CD14-positive monocyte (primary cell): ENCODE measurements at regions not wholly inside any gene's neighbourhood (a gene's known extent, or its start where the extent isn't known, plus 50 kb on each side); places are given as distances from the start of the nearest gene placed in this dataset.

Source experiments
- DNase-seq, 3 donors: peaks; one replicate each; pipeline ENCODE4 v3.0.0-alpha.2; 2011 to 2022
- H2AFZ ChIP-seq: 2 replicates; pipeline ENCODE4 v1.6.0; 2012; ENCODE audit warnings: mild to moderate bottlenecking, low read depth, low read length, inconsistent platforms; ENCODE audit not compliant: insufficient read depth, poor library complexity, severe bottlenecking
- H3K27ac ChIP-seq, 2 donors: 1 replicate in 1 of 2; 2 replicates in 1 of 2; pipeline ENCODE4 v1.5.1; 2012 to 2013; ENCODE audit warnings: low read length in 2 of 2, control low read depth in 1 of 2, inconsistent platforms in 1 of 2, low read depth in 1 of 2, mild to moderate bottlenecking in 1 of 2
- H3K27me3 ChIP-seq, 2 donors: one replicate each; pipeline versions ENCODE4 v1.6.0 to v1.6.1; 2011 to 2013; ENCODE audit warnings: low read length in 2 of 2; ENCODE audit not compliant: control insufficient read depth in 2 of 2, insufficient read depth in 2 of 2
- H3K36me3 ChIP-seq, 2 donors: replicated peaks in 1 of 2; 1 replicate in 1 of 2; 2 replicates in 1 of 2; pipeline versions ENCODE4 v1.5.1 to v1.6.1; 2012 to 2013; ENCODE audit warnings: low read length in 2 of 2, control low read depth in 1 of 2, inconsistent platforms in 1 of 2, mild to moderate bottlenecking in 1 of 2; ENCODE audit not compliant: insufficient read depth in 2 of 2, control insufficient read depth in 1 of 2
- H3K4me1 ChIP-seq, 2 donors: 1 replicate in 1 of 2; 2 replicates in 1 of 2; pipeline versions ENCODE4 v1.5.1 to v1.6.1; 2012 to 2013; ENCODE audit warnings: low read length in 2 of 2, control low read depth in 1 of 2, inconsistent platforms in 1 of 2, mild to moderate bottlenecking in 1 of 2, moderate library complexity in 1 of 2; ENCODE audit not compliant: insufficient read depth in 2 of 2, control insufficient read depth in 1 of 2
- H3K4me2 ChIP-seq: replicated peaks from 2 replicates; pipeline ENCODE3; 2012; ENCODE audit warnings: low read length, moderate library complexity, mild to moderate bottlenecking; ENCODE audit not compliant: poor library complexity, severe bottlenecking; ENCODE audit errors: extremely low read depth
- H3K4me3 ChIP-seq, 3 experiments: fragments of 200-600 bp in 1 of 3; sonication (generic) in 1 of 3; replicated peaks in 1 of 3; 1 replicate in 2 of 3; 2 replicates in 1 of 3; pipeline ENCODE4 v1.5.1; 2011 to 2013; ENCODE audit warnings: low read length in 3 of 3, mild to moderate bottlenecking in 3 of 3, control low read depth in 2 of 3, low read depth in 2 of 3, inconsistent platforms in 1 of 3, moderate library complexity in 1 of 3
- H3K79me2 ChIP-seq: 2 replicates; pipeline ENCODE4 v1.6.0; 2012; ENCODE audit warnings: mild to moderate bottlenecking, control low read depth, inconsistent platforms, low read length, moderate library complexity; ENCODE audit not compliant: insufficient read depth
- H3K9ac ChIP-seq: 2 replicates; pipeline ENCODE4 v1.6.0; 2017; ENCODE audit warnings: low read length, mild to moderate bottlenecking; ENCODE audit not compliant: insufficient read depth, poor library complexity, severe bottlenecking
- H3K9me3 ChIP-seq, 2 donors: replicated peaks in 1 of 2; 1 replicate in 1 of 2; 2 replicates in 1 of 2; pipeline versions ENCODE4 v1.5.1 to v1.6.1; 2012 to 2013; ENCODE audit warnings: low read length in 2 of 2, control low read depth in 1 of 2; ENCODE audit not compliant: control insufficient read depth in 1 of 2, insufficient read depth in 1 of 2
- H4K20me1 ChIP-seq: 2 replicates; pipeline ENCODE4 v1.6.0; 2012; ENCODE audit warnings: mild to moderate bottlenecking, low read length, control low read depth, moderate library complexity; ENCODE audit not compliant: insufficient read depth
- H3K27ac Mint-ChIP-seq, 7 donors: one replicate each; pipeline ENCODE4 v1.8.0; 2020; ENCODE audit warnings: mild to moderate bottlenecking in 7 of 7, mixed read lengths in 7 of 7, moderate library complexity in 6 of 7, inconsistent platforms in 2 of 7
- H3K27me3 Mint-ChIP-seq, 3 donors: one replicate each; pipeline ENCODE4 v1.8.0; 2021 to 2022; ENCODE audit warnings: low read depth in 3 of 3, mild to moderate bottlenecking in 3 of 3, mixed read lengths in 3 of 3, moderate library complexity in 3 of 3, inconsistent platforms in 1 of 3
- H3K36me3 Mint-ChIP-seq, 2 donors: one replicate each; pipeline ENCODE4 v1.8.0; 2020; ENCODE audit warnings: mixed read lengths in 2 of 2, inconsistent platforms in 1 of 2, mild to moderate bottlenecking in 1 of 2
- H3K4me1 Mint-ChIP-seq: one replicate; pipeline ENCODE4 v1.8.0; 2020; ENCODE audit warnings: mild to moderate bottlenecking, mixed read lengths
- H3K4me3 Mint-ChIP-seq, 2 donors: one replicate each; pipeline ENCODE4 v1.8.0; 2020; ENCODE audit warnings: mild to moderate bottlenecking in 2 of 2, mixed read lengths in 2 of 2, moderate library complexity in 1 of 2
- H3K9me3 Mint-ChIP-seq, 7 donors: one replicate each; pipeline ENCODE4 v1.8.0; 2020 to 2022; ENCODE audit warnings: mixed read lengths in 7 of 7, mild to moderate bottlenecking in 6 of 7, moderate library complexity in 6 of 7, inconsistent platforms in 2 of 7
- WGBS: methylation state at CpG from one replicate; pipeline ENCODE4 v1.1.5; 2013; ENCODE audit warnings: missing lambda C conversion rate; ENCODE audit not compliant: insufficient coverage; 5-methylcytosine and 5-hydroxymethylcytosine counted together
- intact Hi-C, 2 donors: fragments of 100-400 bp; cut with micrococcal nuclease; formaldehyde crosslinking; loops; one replicate each; pipeline versions ENCODE4 v1.15.0 to v1.15.1; 2023
- TF ChIP-seq, protein P1 (sequence below): fragments of 200-600 bp; IDR thresholded peaks from one replicate; pipeline ENCODE4 v1.8.0; 2022; ENCODE audit warnings: antibody characterized with exemption, mild to moderate bottlenecking

GRCh38 chr7:119123326-119123725, 898.8 kb downstream of the ANKRD7 start:
- no peak for DNase-seq
- WGBS: 93% methylated on average over 7 of the region's 8 CpGs
- TF ChIP-seq, protein P1, sequence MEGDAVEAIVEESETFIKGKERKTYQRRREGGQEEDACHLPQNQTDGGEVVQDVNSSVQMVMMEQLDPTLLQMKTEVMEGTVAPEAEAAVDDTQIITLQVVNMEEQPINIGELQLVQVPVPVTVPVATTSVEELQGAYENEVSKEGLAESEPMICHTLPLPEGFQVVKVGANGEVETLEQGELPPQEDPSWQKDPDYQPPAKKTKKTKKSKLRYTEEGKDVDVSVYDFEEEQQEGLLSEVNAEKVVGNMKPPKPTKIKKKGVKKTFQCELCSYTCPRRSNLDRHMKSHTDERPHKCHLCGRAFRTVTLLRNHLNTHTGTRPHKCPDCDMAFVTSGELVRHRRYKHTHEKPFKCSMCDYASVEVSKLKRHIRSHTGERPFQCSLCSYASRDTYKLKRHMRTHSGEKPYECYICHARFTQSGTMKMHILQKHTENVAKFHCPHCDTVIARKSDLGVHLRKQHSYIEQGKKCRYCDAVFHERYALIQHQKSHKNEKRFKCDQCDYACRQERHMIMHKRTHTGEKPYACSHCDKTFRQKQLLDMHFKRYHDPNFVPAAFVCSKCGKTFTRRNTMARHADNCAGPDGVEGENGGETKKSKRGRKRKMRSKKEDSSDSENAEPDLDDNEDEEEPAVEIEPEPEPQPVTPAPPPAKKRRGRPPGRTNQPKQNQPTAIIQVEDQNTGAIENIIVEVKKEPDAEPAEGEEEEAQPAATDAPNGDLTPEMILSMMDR: no peak

GRCh38 chr7:119127706-119128105, 903.2 kb downstream of the ANKRD7 start:
- H3K9me3 ChIP-seq: no peaks in the 10 kb centered on the region
- peaks cover 0 to 1% (median 0%) of the 10 kb centered on the region in 3 donors for H3K27me3 Mint-ChIP-seq
- no peak overlapping the region for H3K4me3 Mint-ChIP-seq
- H3K27ac ChIP-seq: no peak overlapping the region
- no peak for DNase-seq
- no peaks in the 10 kb centered on the region for H3K4me1 Mint-ChIP-seq
- TF ChIP-seq, protein P1: no peak
- intact Hi-C loops: no loop called here
- no peaks in the 10 kb centered on the region for H3K4me1 ChIP-seq
- H3K9me3 Mint-ChIP-seq: peaks cover 0 to 3% (median 0%) of the 10 kb centered on the region in 7 donors
- H3K4me3 ChIP-seq: no peak overlapping the region
- H3K79me2 ChIP-seq: no peaks in the 10 kb centered on the region
- H3K4me2 ChIP-seq: no peak overlapping the region
- no peaks in the 10 kb centered on the region for H3K36me3 ChIP-seq
- no peaks in the 10 kb centered on the region for H3K36me3 Mint-ChIP-seq
- no peak overlapping the region for H2AFZ ChIP-seq
- H3K27me3 ChIP-seq: no peaks in the 10 kb centered on the region
- H3K9ac ChIP-seq: no peak overlapping the region
- H3K27ac Mint-ChIP-seq: no peak overlapping the region
- no peaks in the 10 kb centered on the region for H4K20me1 ChIP-seq
- no CpG with 5 or more reads among the region's 3 CpGs for WGBS

More at GRCh38 chr7:119123326-119123725, 898.8 kb downstream of the ANKRD7 start:
- no peak overlapping the region for H3K4me2 ChIP-seq
- H3K9me3 Mint-ChIP-seq: peaks cover 0 to 3% (median 0%) of the 10 kb centered on the region in 7 donors
- H3K9ac ChIP-seq: no peak overlapping the region
- H3K4me1 ChIP-seq: no peaks in the 10 kb centered on the region
- no peak overlapping the region for H3K4me3 Mint-ChIP-seq
- no peaks in the 10 kb centered on the region for H4K20me1 ChIP-seq
- intact Hi-C loops: no loop called here
- H3K9me3 ChIP-seq: no peaks in the 10 kb centered on the region
- H3K27me3 ChIP-seq: no peaks in the 10 kb centered on the region
- H3K36me3 Mint-ChIP-seq: no peaks in the 10 kb centered on the region
- no peak overlapping the region for H3K27ac Mint-ChIP-seq
- H3K79me2 ChIP-seq: no peaks in the 10 kb centered on the region
- no peak overlapping the region for H3K27ac ChIP-seq
- no peaks in the 10 kb centered on the region for H3K36me3 ChIP-seq
- no peak overlapping the region for H2AFZ ChIP-seq
- peaks cover 0 to 1% (median 0%) of the 10 kb centered on the region in 3 donors for H3K27me3 Mint-ChIP-seq
- no peaks in the 10 kb centered on the region for H3K4me1 Mint-ChIP-seq
- H3K4me3 ChIP-seq: no peak overlapping the region
